Small intestine (tissue), 7 donors: ENCODE measurements at regions not wholly inside any gene's neighbourhood (a gene's known extent, or its start where the extent isn't known, plus 50 kb on each side); places are given as distances from the start of the nearest gene placed in this dataset.

Experiments used
- DNase-seq, 2 donors: peaks; one replicate each; pipeline versions ENCODE4 v3.0.0 to v3.0.0-alpha.2; 2013
- FAIRE-seq: peaks from 2 replicates; lab custom pipeline; 2012; peaks lifted over from hg19 to GRCh38; lab: Jason Lieb, UNC
- H3K27ac ChIP-seq, 3 donors: one replicate each; pipeline ENCODE4 v1.5.1; 2013; ENCODE audit warnings: low read length in 2 of 3, mild to moderate bottlenecking in 2 of 3, control low read depth in 1 of 3, inconsistent platforms in 1 of 3, low read depth in 1 of 3, moderate library complexity in 1 of 3
- H3K27me3 ChIP-seq, 3 donors: one replicate each; pipeline ENCODE4 v1.6.1; 2013; ENCODE audit warnings: low read length in 3 of 3, inconsistent platforms in 1 of 3; ENCODE audit not compliant: control insufficient read depth in 3 of 3, insufficient read depth in 3 of 3
- H3K36me3 ChIP-seq, 3 donors: one replicate each; pipeline ENCODE4 v1.6.1; 2013; ENCODE audit warnings: low read length in 3 of 3, inconsistent platforms in 1 of 3, low read depth in 1 of 3, mild to moderate bottlenecking in 1 of 3, moderate library complexity in 1 of 3; ENCODE audit not compliant: control insufficient read depth in 3 of 3, insufficient read depth in 2 of 3
- H3K4me1 ChIP-seq, 3 donors: one replicate each; pipeline ENCODE4 v1.6.1; 2013; ENCODE audit warnings: low read length in 2 of 3, inconsistent platforms in 1 of 3, low read depth in 1 of 3, mild to moderate bottlenecking in 1 of 3, moderate library complexity in 1 of 3; ENCODE audit not compliant: control insufficient read depth in 3 of 3, insufficient read depth in 2 of 3
- H3K4me3 ChIP-seq, 3 donors: one replicate each; pipeline ENCODE4 v1.5.1; 2013; ENCODE audit warnings: low read length in 3 of 3, control low read depth in 1 of 3, inconsistent platforms in 1 of 3, low read depth in 1 of 3, mild to moderate bottlenecking in 1 of 3, moderate library complexity in 1 of 3
- H3K9me3 ChIP-seq, 2 donors: one replicate each; pipeline ENCODE4 v1.6.1; 2013; ENCODE audit warnings: low read depth in 1 of 2, low read length in 1 of 2; ENCODE audit not compliant: control insufficient read depth in 2 of 2, insufficient read depth in 1 of 2
- WGBS, 3 donors: extraction: QIAGEN DNeasy Blood & Tissue Kit; methylation state at CpG; one replicate each; pipeline ENCODE4 v1.1.7; 2013; 5-methylcytosine and 5-hydroxymethylcytosine counted together
- donor health status: healthy with polysubstance abuse.
- donor health status: control.
- donor health status: control.
- donor health status: Bipolar disorder and iron deficiency.
- donor health status: healthy.

DNA sequence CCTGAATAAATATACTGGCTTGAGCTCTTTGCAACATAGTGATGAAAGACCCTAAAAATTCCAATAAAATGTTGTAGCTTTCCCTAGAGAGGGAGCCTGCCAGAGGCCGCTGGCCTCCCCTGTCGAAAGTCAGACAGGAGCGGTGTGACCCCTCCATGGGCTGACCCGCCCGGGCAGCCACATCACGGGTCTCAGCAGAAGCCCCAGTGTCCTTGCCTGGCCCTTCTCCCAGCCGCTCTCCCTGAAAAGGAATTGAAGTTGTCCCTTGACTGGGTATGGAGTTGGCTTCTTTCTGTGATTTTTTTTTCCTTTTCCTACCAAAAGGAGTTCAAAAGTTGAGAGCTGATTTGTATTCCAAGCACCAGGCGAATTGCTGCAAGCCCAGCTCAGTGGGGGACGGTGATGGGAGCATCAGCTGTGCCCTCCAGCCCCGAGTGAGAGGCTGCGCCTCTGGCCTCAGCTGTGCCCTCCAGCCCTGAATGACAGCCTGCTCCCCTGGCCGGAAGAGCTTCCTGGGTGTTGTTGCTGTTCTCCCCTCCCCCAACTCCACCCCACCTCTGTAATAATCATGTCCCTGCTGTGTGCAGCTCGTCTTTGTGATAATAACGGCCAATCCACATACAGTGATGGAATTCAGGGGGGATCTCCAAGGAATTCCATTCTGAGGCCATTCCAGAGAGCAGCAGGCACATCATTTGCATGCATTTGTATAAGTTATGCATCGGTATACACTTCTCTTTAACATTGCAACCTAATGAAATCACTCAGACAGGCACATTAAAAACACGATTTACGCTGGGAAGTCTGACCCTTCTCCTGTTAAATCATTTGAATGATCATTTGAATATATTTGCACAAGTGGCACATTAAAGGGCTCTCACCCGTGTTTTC is 501.0 kb downstream of the EIPR1 start:
- Histone ChIP-seq H3K9me3 (peaks cover 0 to 7% of the 10 kb centered on the region in 2 donors), H3K4me3 (no peak overlapping the region), H3K36me3 (no peaks in the 10 kb centered on the region), H3K4me1 (no peaks in the 10 kb centered on the region), H3K27me3 (no peaks in the 10 kb centered on the region), H3K27ac (no peak overlapping the region)
- WGBS, 3 donors: 67 to 83% (median 81%) methylated on average over 18 of the region's 18 CpGs
- no peak for FAIRE-seq
- no peak for DNase-seq

GRCh38 chr2:2875831-2876230 is 501.8 kb downstream of the EIPR1 start:
- Histone ChIP-seq H3K27ac (no peak overlapping the region), H3K4me3 (no peak overlapping the region), H3K27me3 (no peaks in the 10 kb centered on the region), H3K9me3 (peaks cover 0 to 7% of the 10 kb centered on the region in 2 donors), H3K36me3 (no peaks in the 10 kb centered on the region), H3K4me1 (no peaks in the 10 kb centered on the region)
- FAIRE-seq (no peak), DNase-seq (no peak)
- WGBS, 3 donors: 86 to 91% (median 87%) methylated on average over 6 of the region's 6 CpGs

DNA sequence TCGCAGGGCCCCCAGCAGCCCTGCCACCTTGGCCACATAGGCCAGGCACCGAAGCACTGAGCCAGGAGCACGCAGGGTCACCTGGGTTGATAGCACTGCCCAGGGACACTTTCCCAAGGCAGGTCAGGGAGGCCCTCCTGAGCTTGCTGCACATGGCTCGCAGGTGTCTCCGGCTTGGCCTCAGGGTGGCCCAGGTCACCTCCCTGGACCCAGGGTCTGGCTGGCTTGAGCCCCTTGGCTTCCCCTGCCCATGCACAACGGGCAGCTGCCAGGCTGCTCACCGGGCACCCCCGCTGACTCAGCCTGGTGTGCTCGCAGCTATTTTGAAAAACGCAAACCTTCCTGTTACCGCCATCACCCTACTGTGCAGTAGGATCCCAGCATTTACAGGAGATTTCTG is 502.3 kb downstream of the EIPR1 start:
- no peaks in the 10 kb centered on the region for H3K4me1 ChIP-seq
- H3K9me3 ChIP-seq: peaks cover 0 to 7% of the 10 kb centered on the region in 2 donors
- FAIRE-seq (no peak), DNase-seq (no peak)
- no peaks in the 10 kb centered on the region for H3K36me3 ChIP-seq
- H3K27ac ChIP-seq: no peak overlapping the region
- no peaks in the 10 kb centered on the region for H3K27me3 ChIP-seq
- 93 to 94% (median 93%) methylated on average over 11 of the region's 11 CpGs for WGBS, 3 donors
- H3K4me3 ChIP-seq: no peak overlapping the region

GRCh38 chr2:2874805-2875204 is 502.8 kb downstream of the EIPR1 start:
- 85 to 93% (median 88%) methylated on average over 12 of the region's 12 CpGs for WGBS, 3 donors
- no peak for FAIRE-seq

DNA sequence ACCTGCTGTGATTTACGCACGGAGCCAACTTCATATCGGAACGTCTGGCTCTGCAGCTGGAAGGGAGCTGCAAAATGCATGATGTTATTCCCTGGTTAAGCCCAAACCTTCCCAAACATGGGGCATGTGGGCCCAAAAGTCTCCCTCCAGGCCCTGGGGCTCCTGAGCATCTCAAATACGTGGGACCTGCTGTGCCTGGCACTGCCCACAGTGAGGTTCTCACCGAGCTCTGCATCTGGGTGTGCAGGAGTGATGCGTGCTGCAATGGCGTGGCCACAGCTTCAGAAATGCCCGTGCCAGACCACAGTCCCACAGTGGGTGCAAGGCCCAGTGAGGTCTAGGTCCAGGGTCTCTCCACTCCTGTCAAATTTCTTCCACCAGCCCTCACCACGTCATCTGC is 503.3 kb downstream of the EIPR1 start:
- H3K9me3 ChIP-seq: peaks cover 0 to 7% of the 10 kb centered on the region in 2 donors
- no peaks in the 10 kb centered on the region for H3K4me1 ChIP-seq
- no peak overlapping the region for H3K4me3 ChIP-seq
- no peaks in the 10 kb centered on the region for H3K36me3 ChIP-seq
- no peak for FAIRE-seq
- DNase-seq: no peak
- 83 to 87% (median 84%) methylated on average over 10 of the region's 10 CpGs for WGBS, 3 donors
- no peaks in the 10 kb centered on the region for H3K27me3 ChIP-seq
- no peak overlapping the region for H3K27ac ChIP-seq

More at GRCh38 chr2:2874805-2875204, 502.8 kb downstream of the EIPR1 start:
- Histone ChIP-seq H3K4me3 (no peak overlapping the region), H3K27me3 (no peaks in the 10 kb centered on the region), H3K27ac (no peak overlapping the region), H3K36me3 (no peaks in the 10 kb centered on the region), H3K4me1 (no peaks in the 10 kb centered on the region), H3K9me3 (peaks cover 0 to 7% of the 10 kb centered on the region in 2 donors)
- DNase-seq: no peak

DNA sequence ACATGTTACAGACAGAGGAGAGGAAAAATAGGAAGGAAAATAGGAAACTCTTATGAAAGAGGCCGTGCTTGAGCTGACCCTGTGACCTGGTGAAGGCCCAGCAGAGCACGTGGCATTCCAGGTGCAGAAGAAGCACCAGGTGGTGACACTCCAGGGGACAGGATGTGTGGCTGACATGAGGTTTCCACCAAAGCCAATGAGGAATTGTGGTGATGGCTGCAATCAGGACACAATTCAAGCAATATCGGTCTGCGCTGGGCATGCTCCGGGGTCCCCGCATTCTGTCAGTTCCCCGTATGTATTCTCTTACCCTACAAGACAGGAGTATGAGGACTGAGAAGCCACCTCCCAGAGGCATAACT is 504.2 kb downstream of the EIPR1 start:
- H3K36me3 ChIP-seq: no peaks in the 10 kb centered on the region
- no peaks in the 10 kb centered on the region for H3K27me3 ChIP-seq
- H3K9me3 ChIP-seq: peaks cover 0 to 7% of the 10 kb centered on the region in 2 donors
- H3K4me3 ChIP-seq: no peak overlapping the region
- whole genome bisulfite sequencing, 3 donors: 64 to 76% (median 71%) methylated on average over 7 of the region's 7 CpGs
- no peaks in the 10 kb centered on the region for H3K4me1 ChIP-seq
- DNase-seq (no peak), FAIRE-seq (no peak)
- H3K27ac ChIP-seq: no peak overlapping the region

DNA sequence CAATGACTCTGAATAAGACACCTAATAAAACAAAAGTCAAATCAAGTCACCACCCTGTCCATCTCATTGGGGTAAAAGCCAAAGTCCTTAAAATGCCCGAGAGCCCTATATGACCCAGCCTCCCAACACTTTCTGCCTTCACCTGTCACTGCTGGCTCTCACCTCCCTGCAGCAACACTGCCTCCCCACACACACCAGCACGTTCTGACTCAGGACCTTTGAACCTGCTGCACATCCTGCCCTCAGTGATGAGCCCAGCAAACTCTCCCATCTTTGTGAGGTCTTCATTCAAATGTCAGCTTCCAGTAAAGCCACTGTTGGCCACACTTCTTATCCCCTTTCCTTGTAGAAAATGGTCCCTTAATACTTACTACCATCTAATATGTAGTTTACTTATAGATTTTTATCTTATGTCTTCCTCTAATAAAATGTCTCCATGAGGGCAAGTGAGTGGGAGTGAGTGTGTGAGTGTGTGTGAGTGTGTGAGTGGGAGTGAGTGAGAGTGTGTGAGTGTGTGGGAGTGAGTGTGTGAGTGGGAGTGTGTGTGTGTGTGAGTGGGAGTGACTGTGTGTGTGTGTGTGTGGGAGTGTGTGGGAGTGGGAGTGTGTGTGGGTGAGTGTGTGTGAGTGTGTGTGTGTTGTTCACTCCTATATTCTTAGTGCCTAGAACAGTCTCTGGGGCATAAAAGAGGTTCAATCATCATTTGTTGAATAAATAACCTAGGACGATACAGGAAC is 504.7 kb downstream of the EIPR1 start:
- no peak for FAIRE-seq

GRCh38 chr2:2872309-2872617 is 505.4 kb downstream of the EIPR1 start:
- H3K27me3 ChIP-seq: no peaks in the 10 kb centered on the region
- H3K36me3 ChIP-seq: no peaks in the 10 kb centered on the region
- FAIRE-seq: no peak
- H3K4me3 ChIP-seq: no peak overlapping the region
- DNase-seq: no peak
- no peak overlapping the region for H3K27ac ChIP-seq
- H3K4me1 ChIP-seq: no peaks in the 10 kb centered on the region
- WGBS, 3 donors: 86 to 89% (median 87%) methylated on average over 15 of the region's 15 CpGs
- no peaks in the 10 kb centered on the region for H3K9me3 ChIP-seq

More for the DNA sequence above, 504.7 kb downstream of the EIPR1 start:
- no peak for DNase-seq
- Histone ChIP-seq H3K27me3 (no peaks in the 10 kb centered on the region), H3K36me3 (no peaks in the 10 kb centered on the region), H3K4me1 (no peaks in the 10 kb centered on the region), H3K27ac (no peak overlapping the region), H3K4me3 (no peak overlapping the region), H3K9me3 (peaks cover 0 to 3% of the 10 kb centered on the region in 2 donors)
- WGBS, 3 donors: 40 to 64% (median 47%) methylated on average over 3 of the region's 3 CpGs
